NCI-H524 treated with DMSO at 0.1 percent for 48 hours (cell line): ENCODE measurements at regions not wholly inside any gene's neighbourhood (a gene's known extent, or its start where the extent isn't known, plus 50 kb on each side); places are given as distances from the start of the nearest gene placed in this dataset.
A peak's percentile ranks its signal among the peaks of the same experiment; 100 is the strongest.

Experiments used
- DNase-seq: peaks from one replicate; lab custom pipeline; 2025; lab: John Stamatoyannopoulos, UW

GRCh38 chr10:31644931-31645633 is 283.5 kb downstream of the ARHGAP12 start:
- no peak for DNase-seq

- no peak for DNase-seq
These were observed 286.4 kb downstream of the ARHGAP12 start for GRCh38 chr10:31642281-31642680.

- no peak for DNase-seq
These were observed 293.1 kb downstream of the ARHGAP12 start for GRCh38 chr10:31635415-31636065.

GRCh38 chr10:31635009-31635408 is 293.6 kb downstream of the ARHGAP12 start:
- DNase-seq, result no peak

GRCh38 chr10:31630861-31631567 is 297.6 kb downstream of the ARHGAP12 start:
- no peak for DNase-seq

- DNase-seq, result no peak
These were observed 303.1 kb downstream of the ARHGAP12 start for GRCh38 chr10:31625566-31625965.

- no peak for DNase-seq
These were observed 304.0 kb downstream of the ARHGAP12 start for GRCh38 chr10:31624611-31625010.

GRCh38 chr10:31623947-31624346 is 304.7 kb downstream of the ARHGAP12 start:
- DNase-seq, result no peak

- DNase-seq, result no peak
These were observed 304.4 kb downstream of the ZEB1 start for GRCh38 chr10:31623466-31623865.

- peak; percentile 34 for DNase-seq
These were observed 304.0 kb downstream of the ZEB1 start for GRCh38 chr10:31622978-31623377.

- no peak for DNase-seq
These were observed 302.7 kb downstream of the ZEB1 start for GRCh38 chr10:31621733-31622132.

GRCh38 chr10:31620226-31621151 is 301.5 kb downstream of the ZEB1 start:
- DNase-seq, result peak; percentile 8

- peak; percentile 8 for DNase-seq
These were observed 300.6 kb downstream of the ZEB1 start for GRCh38 chr10:31619531-31620061.

- no peak for DNase-seq
These were observed 299.7 kb downstream of the ZEB1 start for GRCh38 chr10:31618541-31619291.

- no peak for DNase-seq
These were observed 298.7 kb downstream of the ZEB1 start for GRCh38 chr10:31617757-31618156.

- no peak for DNase-seq
These were observed 298.1 kb downstream of the ZEB1 start for GRCh38 chr10:31617133-31617532.

GRCh38 chr10:31615129-31615528 is 296.1 kb downstream of the ZEB1 start:
- DNase-seq, result no peak

- no peak for DNase-seq
These were observed 295.6 kb downstream of the ZEB1 start for GRCh38 chr10:31614611-31615010.

- DNase-seq, result no peak
These were observed 293.1 kb downstream of the ZEB1 start for GRCh38 chr10:31612082-31612481.

- DNase-seq, result no peak
These were observed 292.1 kb downstream of the ZEB1 start for GRCh38 chr10:31611161-31611560.

- no peak for DNase-seq
These were observed 288.5 kb downstream of the ZEB1 start for GRCh38 chr10:31607481-31607880.
